ENCODE measurements at regions not wholly inside any gene's neighbourhood (a gene's known extent, or its start where the extent isn't known, plus 50 kb on each side); places are given as distances from the start of the nearest gene placed in this dataset.

GRCh38 chrX:39753293-39753996 lies 344.3 kb downstream of the BCOR start:
- TF ChIP-seq, protein P1, sequence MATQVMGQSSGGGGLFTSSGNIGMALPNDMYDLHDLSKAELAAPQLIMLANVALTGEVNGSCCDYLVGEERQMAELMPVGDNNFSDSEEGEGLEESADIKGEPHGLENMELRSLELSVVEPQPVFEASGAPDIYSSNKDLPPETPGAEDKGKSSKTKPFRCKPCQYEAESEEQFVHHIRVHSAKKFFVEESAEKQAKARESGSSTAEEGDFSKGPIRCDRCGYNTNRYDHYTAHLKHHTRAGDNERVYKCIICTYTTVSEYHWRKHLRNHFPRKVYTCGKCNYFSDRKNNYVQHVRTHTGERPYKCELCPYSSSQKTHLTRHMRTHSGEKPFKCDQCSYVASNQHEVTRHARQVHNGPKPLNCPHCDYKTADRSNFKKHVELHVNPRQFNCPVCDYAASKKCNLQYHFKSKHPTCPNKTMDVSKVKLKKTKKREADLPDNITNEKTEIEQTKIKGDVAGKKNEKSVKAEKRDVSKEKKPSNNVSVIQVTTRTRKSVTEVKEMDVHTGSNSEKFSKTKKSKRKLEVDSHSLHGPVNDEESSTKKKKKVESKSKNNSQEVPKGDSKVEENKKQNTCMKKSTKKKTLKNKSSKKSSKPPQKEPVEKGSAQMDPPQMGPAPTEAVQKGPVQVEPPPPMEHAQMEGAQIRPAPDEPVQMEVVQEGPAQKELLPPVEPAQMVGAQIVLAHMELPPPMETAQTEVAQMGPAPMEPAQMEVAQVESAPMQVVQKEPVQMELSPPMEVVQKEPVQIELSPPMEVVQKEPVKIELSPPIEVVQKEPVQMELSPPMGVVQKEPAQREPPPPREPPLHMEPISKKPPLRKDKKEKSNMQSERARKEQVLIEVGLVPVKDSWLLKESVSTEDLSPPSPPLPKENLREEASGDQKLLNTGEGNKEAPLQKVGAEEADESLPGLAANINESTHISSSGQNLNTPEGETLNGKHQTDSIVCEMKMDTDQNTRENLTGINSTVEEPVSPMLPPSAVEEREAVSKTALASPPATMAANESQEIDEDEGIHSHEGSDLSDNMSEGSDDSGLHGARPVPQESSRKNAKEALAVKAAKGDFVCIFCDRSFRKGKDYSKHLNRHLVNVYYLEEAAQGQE (IDR thresholded peaks at IDR 0.05; ENCODE audit: low read depth, low read length) = no peak
- TF ChIP-seq CTCF (IDR thresholded peaks at IDR 0.05) = no peak
- TF ChIP-seq MXI1 (IDR thresholded peaks at IDR 0.05; ENCODE audit: low read depth, low read length) = no peak
- TF ChIP-seq EP300 (IDR thresholded peaks at IDR 0.05; ENCODE audit: borderline replicate concordance in 1 of 2, low read depth in 1 of 2, low read length in 1 of 2) = no peak
